Activated T-helper 1 cell treated with anti-CD3 and anti-CD28 coated beads, Interleukin-12 subunit alpha, Interleukin-12 subunit beta, Interleukin-2, Interleukin-4 antibody, amounts not matched to agents 30 ng/mL and 10 ng/mL and 1 ng/mL, durations not matched to agents 14 hours and 24 hours and 36 hours (primary cell): ENCODE measurements at regions not wholly inside any gene's neighbourhood (a gene's known extent, or its start where the extent isn't known, plus 50 kb on each side); places are given as distances from the start of the nearest gene placed in this dataset.
"Not testable (repeated sequence)": the region's sequence is repeated elsewhere in the genome, so short reads cannot be mapped to it uniquely, and the experiment has no call there.

ENCODE experiments used
- DNase-seq: peaks from one replicate; pipeline ENCODE4 v3.0.0; 2021; ENCODE audit warnings: low spot score
- H3K27ac Mint-ChIP-seq: one replicate; pipeline ENCODE4 v1.8.0; 2021; ENCODE audit warnings: mild to moderate bottlenecking, mixed read lengths
- H3K27me3 Mint-ChIP-seq: one replicate; pipeline ENCODE4 v1.8.0; 2022; ENCODE audit warnings: mild to moderate bottlenecking, moderate library complexity, mixed read lengths; ENCODE audit not compliant: insufficient read depth
- H3K36me3 Mint-ChIP-seq: one replicate; pipeline ENCODE4 v1.8.0; 2021; ENCODE audit warnings: low read depth, mixed read lengths
- H3K4me1 Mint-ChIP-seq: one replicate; pipeline ENCODE4 v1.8.0; 2021; ENCODE audit warnings: low read depth, mixed read lengths
- H3K4me3 Mint-ChIP-seq: one replicate; pipeline ENCODE4 v1.8.0; 2021; ENCODE audit warnings: mild to moderate bottlenecking, moderate library complexity, mixed read lengths
- H3K9me3 Mint-ChIP-seq: one replicate; pipeline ENCODE4 v1.8.0; 2021; ENCODE audit warnings: mixed read lengths
- intact Hi-C: fragments of 100-400 bp; cut with micrococcal nuclease; formaldehyde crosslinking; loops from one replicate; pipeline ENCODE4 v1.15.1; 2024

DNA sequence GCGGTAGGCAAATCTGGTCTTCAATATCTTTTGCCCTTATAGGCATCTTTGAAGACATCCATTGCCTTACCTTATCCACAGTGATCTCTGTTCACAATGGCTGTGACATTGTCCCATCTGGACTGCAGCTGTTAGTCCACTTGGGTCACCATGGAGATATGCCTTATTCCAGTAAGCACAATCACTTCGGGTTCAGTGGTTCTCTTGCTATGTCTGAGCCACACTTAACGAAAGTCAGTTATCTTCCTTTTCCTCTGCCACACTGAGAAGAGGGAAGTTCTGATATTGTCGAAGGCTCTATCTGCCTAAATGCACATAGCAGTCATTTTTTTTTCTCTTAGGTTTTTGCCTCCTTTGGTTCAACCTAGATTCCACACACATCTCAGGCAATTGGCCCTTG is 119.0 kb upstream of the SATB1 start:
- H3K9me3 Mint-ChIP-seq: peaks cover 26% of the 10 kb centered on the region
- DNase-seq: no peak

DNA sequence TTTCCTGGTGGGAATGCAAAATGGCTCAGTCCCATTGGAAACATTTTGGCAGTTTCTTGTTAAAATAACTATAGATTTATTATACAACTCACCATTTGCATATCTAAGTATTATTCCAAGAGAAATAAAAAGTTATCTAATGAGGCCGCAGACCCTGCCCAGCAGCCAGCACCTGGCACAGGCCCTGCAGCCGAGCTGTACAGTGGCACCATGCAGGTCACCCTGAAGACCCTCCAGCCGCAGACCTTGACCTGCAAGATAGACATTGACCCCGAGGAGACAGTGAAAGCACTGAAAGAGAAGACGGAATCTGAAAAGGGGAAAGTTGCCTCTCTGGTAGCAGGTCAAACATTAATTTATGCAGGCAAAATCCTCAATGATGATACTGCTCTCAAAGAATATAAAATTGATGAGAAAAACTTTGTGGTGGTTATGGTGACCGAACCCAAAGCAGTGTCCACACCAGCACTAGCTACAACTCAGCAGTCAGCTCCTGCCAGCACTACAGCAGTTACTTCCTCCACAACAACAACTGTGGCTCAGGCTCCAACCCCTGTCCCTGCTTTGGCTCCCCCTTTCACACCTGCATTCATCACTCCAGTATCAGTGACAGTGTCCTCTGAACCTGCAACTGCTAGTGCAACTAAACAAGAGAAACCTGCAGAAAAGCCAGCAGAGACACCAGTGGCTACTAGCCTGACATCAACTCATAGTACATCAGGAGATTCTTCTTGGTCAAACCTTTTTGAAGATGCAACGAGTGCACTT is 113.5 kb upstream of the SATB1 start:
- no peak overlapping the region for H3K27ac Mint-ChIP-seq
- peaks cover 9% of the 10 kb centered on the region for H3K9me3 Mint-ChIP-seq
- intact Hi-C loops: no loop called here
- DNase-seq: no peak
- no peaks in the 10 kb centered on the region for H3K4me1 Mint-ChIP-seq
- peaks cover 2% of the 10 kb centered on the region for H3K27me3 Mint-ChIP-seq
- peaks cover 10% of the 10 kb centered on the region for H3K36me3 Mint-ChIP-seq
- H3K4me3 Mint-ChIP-seq: no peak overlapping the region

More for the DNA sequence above, 119.0 kb upstream of the SATB1 start:
- Mint-ChIP-seq H3K27me3 (peaks cover 2% of the 10 kb centered on the region), H3K36me3 (peaks cover 17% of the 10 kb centered on the region), H3K4me1 (no peaks in the 10 kb centered on the region), H3K4me3 (no peak overlapping the region), H3K27ac (no peak overlapping the region)
- intact Hi-C loops: no loop called here

DNA sequence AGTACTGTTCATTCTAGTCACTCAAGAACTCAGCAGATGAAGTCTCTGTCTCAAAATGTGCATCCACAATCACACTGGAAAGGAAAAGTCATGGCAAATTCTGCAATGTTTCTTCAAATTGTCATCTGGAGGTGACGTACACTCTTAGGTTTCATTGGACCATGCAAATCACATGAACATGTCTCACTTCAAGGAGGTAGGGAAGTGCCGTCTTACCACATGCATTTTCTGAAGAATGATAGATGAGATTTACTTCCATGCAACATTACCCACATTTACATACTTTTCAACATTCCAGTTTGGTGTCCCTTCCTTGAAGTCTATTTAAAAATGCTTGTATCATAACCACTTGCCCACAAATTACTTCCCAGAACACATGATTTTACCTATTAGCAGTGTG is 107.9 kb upstream of the SATB1 start:
- Mint-ChIP-seq H3K9me3 (peaks cover 2% of the 10 kb centered on the region), H3K27ac (no peak overlapping the region), H3K27me3 (no peaks in the 10 kb centered on the region), H3K4me3 (no peak overlapping the region), H3K36me3 (peaks cover 29% of the 10 kb centered on the region), H3K4me1 (peaks cover 15% of the 10 kb centered on the region)
- intact Hi-C loops: loop anchor here (2.0 to 5.0 kb wide), 2 partner anchors 14 to 46 kb away; no protein-coding TSS in a partner anchor
- no peak for DNase-seq

DNA sequence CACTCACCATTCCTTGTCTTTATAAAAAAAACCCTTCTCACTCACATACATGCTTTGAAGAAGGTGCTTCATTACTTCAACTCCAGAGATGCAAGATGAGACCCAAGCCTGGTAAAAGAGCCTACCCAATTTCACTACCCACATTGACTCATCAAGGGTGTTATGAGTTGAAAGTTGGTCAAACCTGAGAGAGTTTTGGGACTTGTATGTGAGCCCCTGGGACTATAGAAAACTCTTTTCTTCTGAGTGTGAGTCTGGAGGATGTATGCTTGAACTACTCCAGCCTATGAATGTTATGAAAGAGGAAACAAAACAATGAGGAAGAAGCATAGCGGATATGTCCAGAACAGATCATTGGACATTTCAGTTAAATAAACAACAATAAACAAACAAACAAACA is 106.5 kb upstream of the SATB1 start:
- peak overlapping the region; percentile 10 for H3K27ac Mint-ChIP-seq
- H3K27me3 Mint-ChIP-seq: no peaks in the 10 kb centered on the region
- H3K4me3 Mint-ChIP-seq: no peak overlapping the region
- DNase-seq: no peak
- H3K4me1 Mint-ChIP-seq: peaks cover 21% of the 10 kb centered on the region
- intact Hi-C loops: loop anchor here (2.0 to 5.0 kb wide), 2 partner anchors 15 to 44 kb away; no protein-coding TSS in a partner anchor
- H3K36me3 Mint-ChIP-seq: peaks cover 35% of the 10 kb centered on the region
- H3K9me3 Mint-ChIP-seq: peaks cover 11% of the 10 kb centered on the region

DNA sequence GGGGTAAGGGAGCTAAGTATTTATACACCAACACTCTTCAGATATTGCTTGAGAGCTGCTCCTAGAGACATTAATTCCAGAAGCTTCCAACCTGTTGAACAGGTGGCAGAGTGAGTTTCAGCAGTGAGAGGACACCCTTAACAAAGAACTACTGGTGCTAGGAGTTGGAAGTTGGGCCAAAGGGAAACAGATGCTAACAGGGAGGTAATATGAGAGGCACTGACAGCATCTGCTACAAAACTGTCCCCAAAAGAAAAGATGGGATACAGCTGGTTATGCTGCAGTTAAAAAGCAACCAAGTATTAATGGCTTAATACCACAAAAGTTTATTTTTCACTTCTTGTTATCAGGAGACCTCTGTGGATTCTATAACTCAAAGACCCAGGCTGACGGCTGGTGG is 104.5 kb upstream of the SATB1 start:
- intact Hi-C loops: loop anchor here (5.0 kb wide), 1 partner anchor 42 kb away; no protein-coding TSS in a partner anchor

DNA sequence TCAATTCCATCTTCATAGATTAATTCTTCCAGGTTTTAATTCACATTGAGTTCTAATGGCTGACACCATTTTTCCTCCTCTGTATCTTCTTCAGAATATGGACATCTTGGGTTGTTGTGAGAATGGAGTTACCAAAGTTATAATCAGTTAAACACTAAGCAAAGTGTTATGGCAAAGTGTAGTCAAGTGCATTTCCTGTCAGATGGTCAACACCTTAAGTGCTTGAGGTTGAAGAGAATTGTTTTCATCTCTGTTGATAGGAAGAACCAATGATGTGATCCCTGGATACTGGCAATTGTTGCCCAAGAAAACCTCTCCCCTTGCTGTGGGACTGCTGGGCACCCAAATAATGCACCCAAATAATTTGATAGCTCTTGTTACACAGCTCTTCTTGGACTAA is 102.6 kb upstream of the SATB1 start:
- Mint-ChIP-seq H3K27me3 (no peaks in the 10 kb centered on the region), H3K36me3 (peaks cover 54% of the 10 kb centered on the region), H3K4me1 (peaks cover 16% of the 10 kb centered on the region), H3K4me3 (no peak overlapping the region), H3K27ac (no peak overlapping the region), H3K9me3 (peaks cover 39% of the 10 kb centered on the region)
- intact Hi-C loops: no loop called here
- no peak for DNase-seq

More for the DNA sequence above, 104.5 kb upstream of the SATB1 start:
- Mint-ChIP-seq H3K4me3 (no peak overlapping the region), H3K27ac (no peak overlapping the region), H3K36me3 (peaks cover 54% of the 10 kb centered on the region), H3K9me3 (peaks cover 29% of the 10 kb centered on the region), H3K27me3 (no peaks in the 10 kb centered on the region), H3K4me1 (peaks cover 21% of the 10 kb centered on the region)
- DNase-seq: no peak

DNA sequence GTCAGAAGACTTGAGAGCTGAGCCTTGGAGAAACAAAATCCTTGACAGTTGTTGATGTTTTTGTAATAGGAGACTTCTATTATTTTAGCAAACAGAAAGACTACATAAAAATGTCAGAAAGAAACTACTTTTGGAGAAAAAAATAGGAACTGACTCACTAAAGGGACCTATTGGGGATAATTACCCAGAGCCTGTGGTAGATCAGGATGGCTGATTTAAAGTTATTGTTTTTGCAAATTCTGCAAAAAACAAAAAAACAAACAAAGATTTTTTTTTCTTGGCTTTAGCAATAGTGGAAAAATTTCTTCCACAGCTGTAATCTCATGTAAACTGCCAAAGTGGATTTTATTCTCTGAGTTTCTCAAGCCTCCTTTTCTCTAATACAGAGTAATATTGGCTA is 101.5 kb upstream of the SATB1 start:
- no peaks in the 10 kb centered on the region for H3K27me3 Mint-ChIP-seq
- H3K9me3 Mint-ChIP-seq: peaks cover 39% of the 10 kb centered on the region
- H3K36me3 Mint-ChIP-seq: peaks cover 52% of the 10 kb centered on the region
- H3K27ac Mint-ChIP-seq: no peak overlapping the region
- intact Hi-C loops: no loop called here
- no peak for DNase-seq
- H3K4me3 Mint-ChIP-seq: no peak overlapping the region
- H3K4me1 Mint-ChIP-seq: peaks cover 14% of the 10 kb centered on the region

DNA sequence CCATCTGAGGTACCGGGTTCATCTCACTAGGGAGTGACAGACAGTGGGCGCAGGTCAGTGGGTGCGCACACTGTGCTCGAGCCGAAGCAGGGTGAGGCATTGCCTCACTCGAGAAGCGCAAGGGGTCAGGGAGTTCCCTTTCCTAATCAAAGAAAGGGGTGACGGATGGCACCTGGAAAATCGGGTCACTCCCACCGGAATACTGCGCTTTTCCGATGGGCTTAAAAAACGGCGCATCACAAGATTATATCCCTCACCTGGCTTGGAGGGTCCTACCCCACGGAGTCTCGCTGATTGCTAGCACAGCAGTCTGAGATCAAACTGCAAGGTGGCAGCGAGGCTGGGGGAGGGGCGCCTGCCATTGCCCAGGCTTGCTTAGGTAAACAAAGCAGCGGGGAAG is 91.0 kb upstream of the SATB1 start:
- H3K27me3 Mint-ChIP-seq, H3K27ac Mint-ChIP-seq, intact Hi-C loops, H3K4me3 Mint-ChIP-seq, H3K9me3 Mint-ChIP-seq, DNase-seq: not testable (repeated sequence)
- peaks cover 18% of the 10 kb centered on the region for H3K4me1 Mint-ChIP-seq
- peaks cover 23% of the 10 kb centered on the region for H3K36me3 Mint-ChIP-seq

DNA sequence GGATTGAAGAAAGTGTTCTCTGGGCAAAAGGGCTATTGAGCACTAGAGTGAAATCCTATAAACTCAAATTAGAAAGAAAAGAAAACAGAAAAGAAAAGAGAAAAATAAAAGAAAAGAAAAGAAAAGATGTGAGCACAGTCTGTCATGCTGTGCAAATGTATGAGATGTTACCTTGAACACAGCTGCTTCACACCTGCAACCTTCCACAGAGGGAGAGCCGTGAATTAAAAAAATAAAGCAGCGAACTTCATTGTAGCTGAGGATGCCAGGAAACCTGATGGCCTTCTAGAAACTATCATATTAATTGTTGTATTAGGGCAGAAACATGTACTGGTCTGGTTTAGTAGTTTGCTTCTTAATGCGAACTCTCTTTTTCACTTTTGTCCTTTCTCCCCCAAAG is 88.0 kb upstream of the SATB1 start:
- DNase-seq: no peak
- Mint-ChIP-seq H3K4me3 (no peak overlapping the region), H3K36me3 (peaks cover 30% of the 10 kb centered on the region), H3K27me3 (no peaks in the 10 kb centered on the region), H3K9me3 (peaks cover 16% of the 10 kb centered on the region), H3K4me1 (peaks cover 27% of the 10 kb centered on the region), H3K27ac (no peak overlapping the region)
- intact Hi-C loops: no loop called here

DNA sequence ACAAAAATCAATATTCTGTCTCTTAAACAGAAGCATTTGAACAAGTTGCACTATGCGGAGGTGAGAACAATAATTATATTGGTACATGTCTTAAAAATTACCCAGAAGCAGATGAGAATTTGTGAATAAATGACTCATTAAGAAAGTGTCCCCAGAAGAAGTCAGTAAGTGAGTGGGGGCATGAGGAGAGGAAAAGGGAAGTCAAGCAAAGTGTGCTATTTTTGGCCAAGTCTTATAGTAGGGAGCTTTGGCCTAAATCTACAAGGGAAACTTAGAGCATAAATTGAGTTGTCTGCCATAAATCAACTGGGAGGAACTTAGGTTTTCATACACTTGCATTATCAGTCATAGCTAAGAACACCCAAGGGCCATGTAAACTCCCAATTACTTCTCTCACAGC is 86.9 kb upstream of the SATB1 start:
- Mint-ChIP-seq H3K4me1 (peaks cover 27% of the 10 kb centered on the region), H3K4me3 (no peak overlapping the region), H3K36me3 (peaks cover 30% of the 10 kb centered on the region), H3K27ac (no peak overlapping the region), H3K27me3 (no peaks in the 10 kb centered on the region), H3K9me3 (peaks cover 16% of the 10 kb centered on the region)
- intact Hi-C loops: no loop called here
- no peak for DNase-seq

DNA sequence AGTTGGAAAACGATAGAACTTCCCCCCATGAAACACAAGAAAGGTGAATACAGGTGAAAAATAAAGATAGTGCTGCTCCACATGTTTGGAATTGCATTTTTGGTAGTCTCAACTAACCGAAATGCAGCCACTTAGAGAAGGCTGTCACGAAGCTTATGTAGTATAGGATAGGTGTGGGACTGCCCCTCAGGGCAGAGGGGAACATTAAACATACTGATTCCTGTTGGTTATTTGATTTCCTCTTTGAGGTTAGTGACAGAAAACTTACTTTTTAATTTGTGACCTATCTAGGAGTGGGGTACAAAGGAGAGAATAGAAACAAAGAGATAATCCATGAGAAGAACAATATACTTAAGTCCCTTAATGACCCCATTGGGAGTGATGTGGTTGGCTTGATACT is 85.8 kb upstream of the SATB1 start:
- Mint-ChIP-seq H3K27ac (no peak overlapping the region), H3K27me3 (no peaks in the 10 kb centered on the region)
- intact Hi-C loops: no loop called here

DNA sequence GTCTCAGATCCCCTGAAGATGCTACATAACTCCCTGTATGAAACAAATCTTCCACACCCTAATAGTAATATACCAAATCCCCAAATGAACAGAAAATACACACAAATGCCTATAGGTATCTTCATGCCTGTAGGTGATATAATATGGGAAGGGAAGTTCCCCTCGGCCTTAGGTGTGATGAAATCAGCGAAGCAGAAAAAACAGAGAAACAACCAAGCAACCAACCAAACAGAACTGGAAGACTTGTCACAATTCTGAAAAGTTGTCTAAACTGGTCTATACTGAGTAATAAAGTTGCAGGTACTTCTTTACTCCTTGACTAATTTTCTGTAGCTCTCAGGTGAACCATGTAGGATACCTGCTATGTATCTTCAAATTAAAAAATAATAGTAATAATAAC is 82.2 kb upstream of the SATB1 start:
- Mint-ChIP-seq H3K9me3 (peaks cover 8% of the 10 kb centered on the region), H3K4me1 (peaks cover 25% of the 10 kb centered on the region), H3K4me3 (no peak overlapping the region), H3K27me3 (no peaks in the 10 kb centered on the region), H3K36me3 (peaks cover 28% of the 10 kb centered on the region), H3K27ac (no peak overlapping the region)
- no peak for DNase-seq
- intact Hi-C loops: no loop called here

More for the DNA sequence above, 85.8 kb upstream of the SATB1 start:
- Mint-ChIP-seq H3K36me3 (peaks cover 39% of the 10 kb centered on the region), H3K4me1 (peaks cover 27% of the 10 kb centered on the region), H3K9me3 (peaks cover 16% of the 10 kb centered on the region), H3K4me3 (no peak overlapping the region)
- no peak for DNase-seq

DNA sequence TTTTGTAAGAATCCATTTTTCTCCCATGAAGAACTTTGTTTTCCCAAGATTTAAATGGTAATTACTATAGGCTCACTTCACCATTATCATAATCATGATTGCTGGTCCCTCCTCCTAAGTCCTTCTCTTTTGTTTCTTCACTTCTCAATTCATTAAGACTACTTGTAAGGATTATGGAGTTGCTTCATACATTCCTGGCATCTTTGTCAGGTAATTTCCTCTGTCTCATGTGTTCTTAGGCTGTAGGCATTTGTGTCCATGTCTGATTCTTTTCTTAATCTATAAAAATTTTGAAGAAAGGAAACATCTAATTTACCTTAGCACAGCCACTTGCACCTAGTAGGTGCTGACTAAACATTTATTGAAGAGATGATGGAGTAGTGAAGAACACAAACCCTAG is 79.9 kb upstream of the SATB1 start:
- no peak for DNase-seq
- no peak overlapping the region for H3K27ac Mint-ChIP-seq
- no peaks in the 10 kb centered on the region for H3K27me3 Mint-ChIP-seq
- H3K4me3 Mint-ChIP-seq: no peak overlapping the region
- intact Hi-C loops: no loop called here
- H3K9me3 Mint-ChIP-seq: peaks cover 5% of the 10 kb centered on the region
- H3K4me1 Mint-ChIP-seq: peaks cover 24% of the 10 kb centered on the region
- peaks cover 18% of the 10 kb centered on the region for H3K36me3 Mint-ChIP-seq
